NCI-H2107 treated with DMSO at 0.1 percent for 48 hours (cell line): ENCODE measurements at regions not wholly inside any gene's neighbourhood (a gene's known extent, or its start where the extent isn't known, plus 50 kb on each side); places are given as distances from the start of the nearest gene placed in this dataset.
"Not testable (repeated sequence)": the region's sequence is repeated elsewhere in the genome, so short reads cannot be mapped to it uniquely, and the experiment has no call there.

Experiments used
- DNase-seq: peaks from one replicate; lab custom pipeline; 2025; ENCODE audit not compliant: unreplicated experiment; lab: John Stamatoyannopoulos, UW

GRCh38 chr7:79590391-79590790, 136.9 kb upstream of the MAGI2 start:
- DNase-seq, result no peak

- no peak for DNase-seq
Measured at GRCh38 chr7:79570903-79571302, 117.4 kb upstream of the MAGI2 start.

DNA sequence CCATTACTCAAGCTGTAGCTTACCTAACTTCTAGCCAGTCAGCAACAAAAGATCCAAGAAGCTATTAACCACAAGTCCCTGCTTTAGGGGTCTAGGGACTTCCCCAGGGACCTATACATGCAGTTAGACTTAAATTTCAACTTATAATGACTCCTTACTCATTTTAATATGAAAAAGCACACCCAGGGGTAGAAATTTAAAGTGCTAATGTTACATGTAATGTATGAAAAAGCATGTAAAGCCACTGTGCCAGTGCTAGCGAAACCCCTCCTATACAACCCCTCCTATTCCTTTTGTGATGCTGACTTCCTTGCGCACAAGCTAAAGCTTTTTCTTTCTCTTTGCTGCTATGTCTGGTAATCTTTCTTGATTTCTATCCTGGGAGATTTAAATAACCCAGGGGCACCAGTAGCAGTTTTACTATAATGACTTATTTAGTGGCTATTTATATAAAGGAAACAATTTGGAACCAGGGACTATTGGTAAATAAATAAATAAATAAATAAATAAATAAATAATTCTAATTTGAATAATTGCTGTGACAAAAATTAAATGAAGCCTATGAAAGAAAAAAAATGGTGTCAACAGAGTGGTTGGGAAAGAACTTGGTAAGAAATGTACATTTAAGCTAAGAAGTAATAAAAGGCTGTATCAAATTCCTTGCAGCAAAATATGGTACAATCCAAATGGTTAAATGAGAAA, 110.5 kb upstream of the MAGI2 start:
- DNase-seq, result peak; percentile 66

GRCh38 chr7:79555571-79555970, 102.1 kb upstream of the MAGI2 start:
- no peak for DNase-seq

DNA sequence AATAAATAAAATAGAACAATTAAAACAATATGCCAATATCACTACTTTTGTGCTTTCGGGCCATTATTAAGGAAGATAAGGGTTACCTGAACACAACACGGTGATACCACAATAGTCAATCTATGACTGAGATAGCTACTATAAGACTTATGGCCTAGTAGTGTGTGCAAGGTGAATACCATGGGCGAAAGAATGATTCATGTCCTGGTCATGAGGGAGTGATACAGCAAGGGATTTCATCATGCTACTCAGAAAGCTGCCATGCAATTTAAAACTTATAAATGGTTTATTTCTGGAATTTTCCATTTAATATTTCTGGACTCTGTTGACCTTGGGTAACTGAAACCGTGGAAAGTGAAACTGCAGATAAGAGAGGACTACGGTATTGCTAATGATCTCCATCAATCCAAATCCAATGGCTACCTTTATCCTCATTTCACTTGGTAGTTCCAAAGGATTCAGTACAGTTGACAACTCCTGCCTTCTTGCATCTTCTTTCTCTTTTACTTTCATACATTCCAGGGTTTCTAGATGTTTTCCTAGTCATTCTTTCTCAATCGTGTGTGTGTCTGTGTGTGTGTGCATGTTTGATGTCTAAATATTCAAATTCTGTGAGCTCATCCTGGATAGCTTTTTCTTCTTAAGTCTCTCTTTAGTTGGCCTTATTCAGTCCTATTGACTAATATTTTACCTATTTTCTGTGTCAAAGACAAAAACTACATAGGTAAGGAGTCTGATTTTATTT, 100.5 kb upstream of the MAGI2 start:
- no peak for DNase-seq

GRCh38 chr7:79552463-79552862, 99.0 kb upstream of the MAGI2 start:
- no peak for DNase-seq

- DNase-seq, result no peak
Measured at GRCh38 chr7:79548727-79549126, 95.3 kb upstream of the MAGI2 start.

DNA sequence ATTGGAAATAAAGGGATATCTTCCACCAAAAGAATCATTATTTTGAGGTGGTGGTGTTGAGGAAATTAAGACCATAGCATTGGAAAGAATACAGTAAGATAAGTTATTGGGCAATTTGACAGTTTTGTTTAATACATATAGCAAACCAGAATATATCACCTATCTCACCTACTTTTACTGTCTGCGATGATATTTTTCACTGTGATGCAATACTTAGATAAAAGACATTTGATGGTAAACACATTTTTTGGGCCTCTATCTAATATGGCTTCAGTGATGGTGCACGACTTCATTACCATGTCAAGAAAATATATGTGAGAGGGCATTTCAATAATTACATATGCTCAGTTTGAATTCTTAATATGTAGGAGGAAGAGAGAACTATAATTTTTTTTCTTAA, 93.7 kb upstream of the MAGI2 start:
- DNase-seq, result no peak

DNA sequence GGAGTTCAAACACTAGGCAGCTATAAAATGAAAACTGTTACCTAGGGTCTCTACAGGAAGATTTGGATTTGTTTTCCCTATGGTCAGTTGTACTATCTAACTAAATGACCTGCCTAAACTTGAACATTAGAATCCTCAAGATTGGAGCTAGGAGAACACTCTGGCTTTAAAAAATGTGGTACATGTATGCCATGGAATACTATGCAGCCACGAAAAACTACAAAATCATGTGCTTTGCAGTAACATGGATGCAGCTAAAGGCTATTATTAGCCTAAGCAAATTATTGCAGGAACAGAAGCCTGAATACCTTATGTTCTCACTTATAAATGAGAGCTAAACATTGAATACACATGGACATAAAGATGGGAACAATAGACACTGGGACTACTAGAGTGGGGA, 87.1 kb upstream of the MAGI2 start:
- no peak for DNase-seq

GRCh38 chr7:79534128-79534527, 80.7 kb upstream of the MAGI2 start:
- DNase-seq, result no peak

- DNase-seq, result no peak
Measured at GRCh38 chr7:79531905-79532664, 78.6 kb upstream of the MAGI2 start.

- DNase-seq, result no peak
Measured at GRCh38 chr7:79531116-79531515, 77.6 kb upstream of the MAGI2 start.

DNA sequence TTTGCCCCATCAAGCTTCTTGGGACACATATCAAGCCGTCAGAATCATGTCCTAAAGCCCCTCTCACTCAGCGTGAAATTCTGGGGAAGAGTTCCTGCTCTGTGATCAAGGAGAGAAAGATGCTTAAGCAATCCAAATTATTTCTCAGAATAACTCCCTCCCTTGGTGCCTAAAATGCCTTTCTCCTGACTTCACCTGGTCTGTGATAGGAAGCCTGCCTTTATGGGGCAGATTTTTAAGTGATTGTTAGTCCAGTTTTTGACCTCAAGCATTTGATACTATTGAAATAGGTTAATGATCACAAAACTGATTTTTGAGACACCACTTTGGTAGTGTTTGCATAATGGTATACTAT, 76.4 kb upstream of the MAGI2 start:
- no peak for DNase-seq

GRCh38 chr7:79529214-79529880, 75.9 kb upstream of the MAGI2 start:
- DNase-seq, result no peak

DNA sequence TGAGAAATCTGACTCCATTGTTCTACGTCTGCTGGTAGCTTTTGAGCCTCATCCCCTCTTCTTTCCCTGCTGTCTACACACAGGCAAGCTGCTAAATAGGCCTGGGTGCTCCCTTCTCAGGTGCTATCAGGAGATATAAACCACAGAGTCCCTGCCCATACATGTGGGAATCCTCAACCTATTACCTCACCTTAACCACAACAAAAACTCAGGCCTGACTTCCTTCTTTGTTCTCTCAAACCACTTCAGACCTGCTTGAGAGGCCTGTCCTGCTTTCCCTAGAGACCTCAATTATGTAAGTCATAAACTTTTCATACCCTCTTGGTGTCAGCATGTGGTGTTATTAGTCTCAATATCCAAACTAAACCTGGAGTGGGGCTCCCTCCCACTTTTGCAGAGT, 75.0 kb upstream of the MAGI2 start:
- DNase-seq, result peak; percentile 59

- DNase-seq, result no peak
Measured at GRCh38 chr7:79524048-79524447, 70.6 kb upstream of the MAGI2 start.

- DNase-seq, result no peak
Measured at GRCh38 chr7:79523436-79523835, 70.0 kb upstream of the MAGI2 start.

GRCh38 chr7:79520543-79520942, 67.1 kb upstream of the MAGI2 start:
- DNase-seq, result no peak

- no peak for DNase-seq
Measured at GRCh38 chr7:79515358-79515757, 61.9 kb upstream of the MAGI2 start.

DNA sequence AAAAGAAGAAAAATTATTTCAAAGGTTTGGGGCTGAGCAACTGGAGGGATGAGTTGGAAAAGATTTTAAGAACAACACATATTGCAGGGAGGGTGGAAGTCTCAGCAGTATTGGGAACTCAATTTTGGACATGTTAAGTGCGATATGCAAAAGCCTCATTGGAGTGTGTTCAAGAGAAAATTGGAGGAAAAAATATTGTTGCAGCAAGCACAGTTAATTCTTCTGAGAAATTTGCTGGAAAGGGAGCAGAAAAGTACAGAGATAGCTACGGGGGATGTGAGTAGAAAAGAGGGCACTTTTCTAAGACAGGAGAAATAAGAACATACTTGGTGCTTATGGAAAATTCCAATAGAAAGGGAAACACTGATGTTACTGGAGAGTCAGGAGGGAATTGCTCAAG, 59.8 kb upstream of the MAGI2 start:
- DNase-seq, result no peak

DNA sequence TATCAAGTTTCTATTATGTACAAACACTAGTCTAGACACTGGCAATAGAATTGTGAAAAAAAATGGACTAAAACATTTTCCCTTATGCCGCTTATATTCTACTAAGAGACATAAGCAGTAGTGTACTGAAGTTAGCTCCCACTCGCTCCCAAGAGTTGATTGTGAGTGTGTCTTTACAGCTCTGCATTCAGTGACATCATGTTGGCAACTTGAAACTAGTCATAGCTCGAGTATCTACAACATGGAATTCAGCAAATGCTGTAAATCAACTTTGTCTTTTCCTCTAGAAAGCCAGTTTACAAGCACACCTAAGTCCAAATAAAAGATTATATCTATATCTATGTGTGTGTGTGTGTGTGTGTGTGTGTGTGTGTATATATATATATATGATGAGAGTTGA, 58.8 kb upstream of the MAGI2 start:
- no peak for DNase-seq

DNA sequence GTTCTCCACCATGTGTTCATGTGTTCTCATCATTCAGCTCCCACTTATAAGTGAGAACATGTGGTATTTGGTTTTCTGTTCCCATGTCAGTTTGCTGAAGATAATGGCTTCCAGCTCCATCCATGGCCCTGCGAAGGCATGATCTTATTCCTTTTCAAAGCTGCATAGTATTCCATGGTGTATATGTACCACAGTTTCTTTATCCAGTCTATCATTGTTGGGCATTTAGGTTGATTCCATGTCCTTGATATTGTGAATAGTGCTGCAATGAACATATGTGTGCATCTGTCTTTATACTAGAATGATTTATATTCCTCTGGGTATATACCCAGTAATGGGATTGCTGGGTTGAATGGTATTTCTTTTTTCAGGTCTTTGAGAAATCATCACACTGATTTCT, 57.6 kb upstream of the MAGI2 start:
- not testable (repeated sequence) for DNase-seq
